Large intestine (tissue), 3 donors: ENCODE measurements at regions not wholly inside any gene's neighbourhood (a gene's known extent, or its start where the extent isn't known, plus 50 kb on each side); places are given as distances from the start of the nearest gene placed in this dataset.

Experiments
- DNase-seq, 2 donors: peaks; one replicate each; pipeline versions ENCODE4 v3.0.0 to v3.0.0-alpha.2; 2013
- H3K27ac ChIP-seq: one replicate; pipeline ENCODE4 v1.5.1; 2013; ENCODE audit warnings: low read length
- H3K27me3 ChIP-seq: 2 replicates; pipeline ENCODE4 v1.6.1; 2013; ENCODE audit warnings: low read length; ENCODE audit not compliant: control insufficient read depth, insufficient read depth
- H3K36me3 ChIP-seq: 2 replicates; pipeline ENCODE4 v1.6.1; 2013; ENCODE audit warnings: low read length; ENCODE audit not compliant: control insufficient read depth, insufficient read depth
- H3K4me1 ChIP-seq: one replicate; pipeline ENCODE4 v1.6.1; 2013; ENCODE audit warnings: low read length; ENCODE audit not compliant: control insufficient read depth, insufficient read depth
- H3K4me3 ChIP-seq: one replicate; pipeline ENCODE4 v1.5.1; 2013; ENCODE audit warnings: low read length
- H3K9me3 ChIP-seq: one replicate; pipeline ENCODE4 v1.6.1; 2013; ENCODE audit warnings: mild to moderate bottlenecking, low read depth, low read length, moderate library complexity; ENCODE audit not compliant: control insufficient read depth
- WGBS: methylation state at CpG from one replicate; pipeline ENCODE4 v1.1.5; 2013; ENCODE audit warnings: low lambda C conversion rate; ENCODE audit not compliant: insufficient coverage; 5-methylcytosine and 5-hydroxymethylcytosine counted together

DNA sequence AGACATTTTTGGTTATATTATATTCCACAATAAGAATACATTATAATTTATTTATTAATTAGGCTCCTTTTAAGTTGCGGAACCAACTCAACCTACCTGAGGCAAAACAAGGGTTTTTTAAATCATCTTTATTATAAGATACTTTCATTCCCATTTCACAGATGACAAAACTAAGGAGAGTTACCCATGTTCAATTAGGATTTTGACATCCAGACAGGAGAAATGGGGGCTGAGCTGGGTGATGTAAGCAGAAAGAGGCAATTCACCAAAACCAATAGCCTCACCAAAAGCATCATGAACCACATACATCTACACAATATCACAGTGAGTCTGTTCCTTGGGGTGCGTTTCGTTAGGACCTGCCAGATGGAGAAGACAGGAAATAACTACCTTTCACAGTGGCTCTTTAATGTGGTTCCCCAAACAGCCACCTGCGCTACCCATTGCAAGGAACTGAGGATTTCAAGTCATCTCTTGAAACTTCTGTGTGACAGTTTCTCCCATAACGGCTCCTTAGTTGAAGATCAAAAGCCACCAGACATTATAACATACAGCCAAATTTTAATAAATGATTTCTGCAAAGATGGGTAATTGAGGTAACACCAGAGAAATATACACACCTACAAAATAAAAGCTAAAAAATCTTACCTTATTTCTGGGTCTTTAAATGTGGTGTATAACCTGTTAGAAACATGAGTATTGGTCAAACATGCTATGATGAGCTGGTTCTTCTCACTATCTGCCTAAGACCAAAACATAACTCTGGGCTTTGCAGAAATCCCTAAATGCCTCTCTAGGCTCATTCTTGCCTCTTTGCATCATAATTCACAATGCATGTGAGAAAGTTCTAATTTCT is 190.6 kb upstream of the LEF1 start:
- no peak overlapping the region for H3K4me3 ChIP-seq
- H3K27me3 ChIP-seq = no peaks in the 10 kb centered on the region
- no peak for DNase-seq
- H3K9me3 ChIP-seq = no peaks in the 10 kb centered on the region
- no peak overlapping the region for H3K27ac ChIP-seq
- 100% methylated on average over 1 of the region's 5 CpGs for WGBS
- H3K4me1 ChIP-seq = no peaks in the 10 kb centered on the region
- H3K36me3 ChIP-seq = no peaks in the 10 kb centered on the region

- H3K4me3 ChIP-seq = no peak overlapping the region
- no peaks in the 10 kb centered on the region for H3K36me3 ChIP-seq
- no peaks in the 10 kb centered on the region for H3K9me3 ChIP-seq
- H3K27ac ChIP-seq = no peak overlapping the region
- no peak for DNase-seq
- no peaks in the 10 kb centered on the region for H3K27me3 ChIP-seq
- H3K4me1 ChIP-seq = peaks cover 18% of the 10 kb centered on the region
- 80% methylated on average over 2 of the region's 7 CpGs for whole genome bisulfite sequencing
Measured at GRCh38 chr4:108355902-108356535, 187.3 kb upstream of the LEF1 start.

DNA sequence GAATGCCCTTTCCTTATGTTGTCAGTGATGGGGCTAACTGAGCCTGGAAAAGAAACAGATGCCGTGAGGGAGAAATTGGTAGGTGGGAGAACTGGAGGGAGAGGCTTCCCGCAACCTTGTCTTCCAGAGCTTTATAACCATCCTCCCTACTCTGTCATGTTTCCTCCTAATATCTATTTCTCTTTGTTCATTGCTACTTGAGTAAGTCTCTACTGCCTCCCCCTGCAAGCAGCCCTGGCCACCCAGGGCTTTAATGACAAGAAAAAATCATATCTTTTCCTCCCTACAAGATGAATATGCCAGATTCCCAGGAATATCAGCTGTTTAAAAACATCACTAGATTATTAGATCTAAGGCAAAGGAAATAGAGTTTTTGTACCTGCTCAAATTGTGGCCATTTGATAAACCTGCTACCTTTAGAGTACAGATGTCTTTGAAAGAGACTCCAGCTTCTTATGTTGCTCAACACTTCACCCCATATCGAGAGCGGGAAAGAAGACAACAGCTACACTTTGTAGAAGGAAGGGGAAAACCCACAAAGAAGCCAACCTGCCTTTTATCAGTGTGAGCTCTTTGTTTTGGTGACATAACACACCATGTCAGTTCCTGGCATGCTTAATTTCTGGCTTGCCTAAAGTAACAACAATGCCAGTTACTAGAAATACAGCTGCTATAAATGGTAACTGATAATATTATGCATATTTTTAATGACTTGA is 186.6 kb upstream of the LEF1 start:
- no peaks in the 10 kb centered on the region for H3K27me3 ChIP-seq
- no peak for DNase-seq
- no peaks in the 10 kb centered on the region for H3K36me3 ChIP-seq
- no peak overlapping the region for H3K27ac ChIP-seq
- H3K4me1 ChIP-seq = peaks cover 18% of the 10 kb centered on the region
- H3K9me3 ChIP-seq = no peaks in the 10 kb centered on the region
- H3K4me3 ChIP-seq = no peak overlapping the region
- WGBS = no CpG with 5 or more reads among the region's 4 CpGs

- WGBS = no CpG with 5 or more reads among the region's 6 CpGs
- H3K27me3 ChIP-seq = no peaks in the 10 kb centered on the region
- peak in 1 of 2 donors; percentile 39 for DNase-seq
- H3K36me3 ChIP-seq = no peaks in the 10 kb centered on the region
- H3K4me3 ChIP-seq = no peak overlapping the region
- no peaks in the 10 kb centered on the region for H3K9me3 ChIP-seq
- no peak overlapping the region for H3K27ac ChIP-seq
- peaks cover 18% of the 10 kb centered on the region for H3K4me1 ChIP-seq
Measured at GRCh38 chr4:108352664-108353308, 184.1 kb upstream of the LEF1 start.

DNA sequence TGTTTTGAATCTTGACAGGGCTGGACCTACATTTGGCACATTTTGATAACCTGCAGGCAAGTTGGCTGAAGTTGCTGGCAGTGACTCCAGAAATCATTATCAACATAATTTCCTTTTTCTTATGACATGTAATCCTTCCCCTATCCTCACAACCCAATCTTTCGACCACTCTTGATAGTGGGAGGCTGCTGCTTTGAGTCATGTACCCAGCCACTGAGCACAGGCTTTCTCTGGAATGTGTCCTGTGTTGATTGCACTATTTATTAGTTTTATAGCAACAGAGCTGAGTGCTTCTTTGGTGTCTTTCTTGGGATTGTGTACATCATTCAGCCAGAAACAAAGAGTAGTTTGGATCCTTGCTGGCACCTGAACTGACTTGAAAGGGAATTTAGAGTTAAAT is 183.1 kb upstream of the LEF1 start:
- no peaks in the 10 kb centered on the region for H3K36me3 ChIP-seq
- DNase-seq = no peak
- H3K4me1 ChIP-seq = peaks cover 18% of the 10 kb centered on the region
- H3K9me3 ChIP-seq = no peaks in the 10 kb centered on the region
- WGBS = 43% methylated on average over 1 of the region's 1 CpG
- no peak overlapping the region for H3K27ac ChIP-seq
- no peaks in the 10 kb centered on the region for H3K27me3 ChIP-seq
- H3K4me3 ChIP-seq = no peak overlapping the region

DNA sequence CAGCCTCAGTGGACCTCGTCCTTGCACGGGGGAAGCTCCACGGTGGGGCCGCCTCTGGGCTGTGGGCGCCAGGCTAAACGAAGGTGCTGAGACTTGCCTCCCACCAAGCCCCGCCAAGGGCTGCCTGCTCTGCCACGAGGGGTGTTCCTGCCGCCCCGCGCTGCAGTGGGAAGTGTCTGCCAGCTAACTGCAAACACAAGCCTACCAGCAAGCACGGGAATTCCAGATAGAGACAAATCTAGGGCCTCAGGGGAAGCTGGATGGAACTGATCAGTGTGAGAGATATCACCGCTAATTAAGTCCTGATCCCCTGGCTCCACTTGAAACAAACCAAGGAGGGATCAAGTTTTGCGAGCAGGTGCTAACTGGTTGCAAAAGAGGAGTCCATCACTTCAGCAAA is 181.6 kb upstream of the LEF1 start:
- no peak overlapping the region for H3K4me3 ChIP-seq
- no peaks in the 10 kb centered on the region for H3K27me3 ChIP-seq
- no peaks in the 10 kb centered on the region for H3K9me3 ChIP-seq
- H3K36me3 ChIP-seq = no peaks in the 10 kb centered on the region
- no CpG with 5 or more reads among the region's 14 CpGs for WGBS
- DNase-seq = no peak
- no peak overlapping the region for H3K27ac ChIP-seq
- peaks cover 18% of the 10 kb centered on the region for H3K4me1 ChIP-seq

GRCh38 chr4:108346818-108347210 is 178.1 kb upstream of the LEF1 start:
- Histone ChIP-seq H3K27ac (no peak overlapping the region), H3K27me3 (no peaks in the 10 kb centered on the region), H3K4me3 (no peak overlapping the region), H3K4me1 (peaks cover 3% of the 10 kb centered on the region), H3K9me3 (no peaks in the 10 kb centered on the region), H3K36me3 (no peaks in the 10 kb centered on the region)
- DNase-seq = no peak
- WGBS = 100% methylated on average over 1 of the region's 1 CpG

GRCh38 chr4:108345862-108346817 is 177.4 kb upstream of the LEF1 start:
- no peak overlapping the region for H3K27ac ChIP-seq
- no peak for DNase-seq
- H3K36me3 ChIP-seq = no peaks in the 10 kb centered on the region
- no peaks in the 10 kb centered on the region for H3K4me1 ChIP-seq
- no peaks in the 10 kb centered on the region for H3K9me3 ChIP-seq
- no peak overlapping the region for H3K4me3 ChIP-seq
- WGBS = no CpG with 5 or more reads among the region's 2 CpGs
- H3K27me3 ChIP-seq = no peaks in the 10 kb centered on the region

DNA sequence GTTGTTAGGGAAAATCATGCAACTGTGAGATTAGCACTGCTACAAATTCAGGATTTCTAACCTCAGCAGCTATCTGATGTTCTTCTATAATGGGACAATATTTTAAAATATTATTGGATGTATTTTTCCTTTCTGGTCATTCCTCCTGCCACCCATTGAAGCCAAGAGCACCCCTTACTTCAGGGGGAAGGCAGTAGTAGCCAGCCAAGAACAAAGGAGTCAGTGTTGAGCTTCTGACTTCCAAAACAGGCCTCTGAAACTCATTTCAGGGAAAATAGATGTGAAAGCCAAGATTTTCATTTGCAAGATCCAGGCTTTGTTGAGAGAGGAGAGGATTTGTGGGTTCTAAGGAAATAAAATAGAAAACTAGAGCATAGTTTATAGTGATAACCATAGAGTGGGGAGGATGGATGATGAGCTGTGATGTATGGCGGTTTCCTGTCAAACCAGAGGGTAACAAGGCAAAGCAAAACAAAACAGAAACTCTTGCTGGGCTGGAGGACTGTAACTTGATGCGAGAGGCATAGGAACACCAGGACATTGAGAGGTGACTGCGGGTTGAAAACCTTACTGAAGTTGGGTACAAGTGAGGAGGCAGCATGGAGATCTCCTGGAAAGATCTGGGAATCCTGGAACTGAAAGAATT is 173.7 kb upstream of the LEF1 start:
- Histone ChIP-seq H3K4me1 (peaks cover 11% of the 10 kb centered on the region), H3K27me3 (no peaks in the 10 kb centered on the region), H3K36me3 (no peaks in the 10 kb centered on the region), H3K9me3 (no peaks in the 10 kb centered on the region), H3K27ac (no peak overlapping the region), H3K4me3 (no peak overlapping the region)
- no peak for DNase-seq
- no CpG with 5 or more reads among the region's 3 CpGs for WGBS
